DND-41 (cell line): ENCODE measurements at regions not wholly inside any gene's neighbourhood (a gene's known extent, or its start where the extent isn't known, plus 50 kb on each side); places are given as distances from the start of the nearest gene placed in this dataset.

Experiments used
- ATAC-seq: fragments of 200-7000 bp; cut with Tn5 transposase; 3 replicates; pipeline ENCODE4 v1.9.1; 2021; ENCODE audit warnings: low read depth; ENCODE audit not compliant: insufficient read depth
- DNase-seq: peaks from one replicate; pipeline ENCODE4 v3.0.0-alpha.2; 2020
- H2AFZ ChIP-seq: 2 replicates; pipeline ENCODE4 v1.6.0; 2012; ENCODE audit warnings: low read depth, low read length
- H3K27ac ChIP-seq: 2 replicates; pipeline ENCODE4 v1.5.1; 2012; ENCODE audit warnings: low read length, inconsistent platforms
- H3K27me3 ChIP-seq: fragments of 200-600 bp; sonication (generic); 2 replicates; pipeline ENCODE4 v1.6.0; 2012; ENCODE audit warnings: low read length, mild to moderate bottlenecking, inconsistent platforms; ENCODE audit not compliant: insufficient read depth, poor library complexity
- H3K36me3 ChIP-seq: 2 replicates; pipeline ENCODE4 v1.5.1; 2012; ENCODE audit warnings: low read length, inconsistent platforms; ENCODE audit not compliant: insufficient read depth
- H3K4me1 ChIP-seq: 2 replicates; pipeline ENCODE4 v1.5.1; 2012; ENCODE audit warnings: mild to moderate bottlenecking, low read length; ENCODE audit not compliant: insufficient read depth
- H3K4me2 ChIP-seq: 2 replicates; pipeline ENCODE4 v1.6.0; 2012; ENCODE audit warnings: mild to moderate bottlenecking, moderate library complexity, low read length, inconsistent platforms; ENCODE audit not compliant: insufficient read depth
- H3K4me3 ChIP-seq, 2 experiments: fragments of 200-600 bp in 1 of 2; shearing (Covaris generic) in 1 of 2; 2 replicates each; pipeline ENCODE4 v1.5.1; 2012 to 2016; ENCODE audit warnings: inconsistent platforms in 2 of 2, low read length in 2 of 2, mild to moderate bottlenecking in 2 of 2, low read depth in 1 of 2, moderate library complexity in 1 of 2
- H3K79me2 ChIP-seq: 2 replicates; pipeline ENCODE4 v1.6.0; 2012; ENCODE audit warnings: low read length, inconsistent platforms; ENCODE audit not compliant: insufficient read depth
- H3K9ac ChIP-seq: 2 replicates; pipeline ENCODE4 v1.6.0; 2012; ENCODE audit warnings: low read depth, mild to moderate bottlenecking, inconsistent platforms, low read length, moderate library complexity
- H3K9me3 ChIP-seq: 2 replicates; pipeline ENCODE4 v1.5.1; 2012; ENCODE audit warnings: low read length, moderate library complexity, mild to moderate bottlenecking, inconsistent platforms; ENCODE audit not compliant: insufficient read depth, severe bottlenecking
- H4K20me1 ChIP-seq: 2 replicates; pipeline ENCODE4 v1.6.0; 2012; ENCODE audit warnings: low read length; ENCODE audit not compliant: insufficient read depth
- EZH2 ChIP-seq: IDR thresholded peaks from 3 replicates; pipeline ENCODE4 v1.6.1; 2012; ENCODE audit warnings: borderline replicate concordance, low read depth, mild to moderate bottlenecking, moderate library complexity, low read length, inconsistent platforms; ENCODE audit not compliant: severe bottlenecking
- TF ChIP-seq, protein P1 (sequence below): IDR thresholded peaks from 2 replicates; pipeline ENCODE4 v1.5.1; 2012; ENCODE audit warnings: borderline replicate concordance, low read length, moderate library complexity, mild to moderate bottlenecking; ENCODE audit not compliant: poor library complexity, severe bottlenecking; ENCODE audit errors: extremely low read depth

DNA sequence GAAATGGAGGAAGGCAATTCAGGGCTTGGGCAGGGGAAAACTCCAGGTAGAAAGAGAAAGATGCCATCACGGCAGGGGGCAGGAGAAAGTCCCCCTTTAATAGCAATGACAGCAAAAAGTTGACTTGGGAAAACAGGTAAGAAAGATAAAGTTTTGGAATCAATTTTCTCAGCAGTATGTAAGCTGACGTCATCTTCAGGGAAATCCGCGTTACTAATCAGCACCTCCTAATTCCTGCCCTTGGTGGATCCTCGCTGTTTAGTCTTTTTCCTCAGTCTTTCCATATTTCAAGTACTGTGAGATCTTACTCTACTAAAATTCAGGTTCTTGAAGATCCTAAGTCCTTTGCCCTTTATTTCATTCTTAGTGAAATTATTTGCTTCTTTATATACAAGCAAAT lies 233.0 kb downstream of the MREG start:
- Histone ChIP-seq H3K79me2 (no peaks in the 10 kb centered on the region), H2AFZ (no peak overlapping the region), H3K27me3 (no peaks in the 10 kb centered on the region), H3K9me3 (no peaks in the 10 kb centered on the region), H3K9ac (no peak overlapping the region), H3K4me1 (no peaks in the 10 kb centered on the region), H3K4me2 (no peak overlapping the region), H4K20me1 (no peaks in the 10 kb centered on the region), H3K36me3 (no peaks in the 10 kb centered on the region), H3K27ac (no peak overlapping the region), H3K4me3 (no peak overlapping the region)
- DNase-seq (no peak), ATAC-seq (no peak)
- no peak for TF ChIP-seq EZH2
- TF ChIP-seq, protein P1, sequence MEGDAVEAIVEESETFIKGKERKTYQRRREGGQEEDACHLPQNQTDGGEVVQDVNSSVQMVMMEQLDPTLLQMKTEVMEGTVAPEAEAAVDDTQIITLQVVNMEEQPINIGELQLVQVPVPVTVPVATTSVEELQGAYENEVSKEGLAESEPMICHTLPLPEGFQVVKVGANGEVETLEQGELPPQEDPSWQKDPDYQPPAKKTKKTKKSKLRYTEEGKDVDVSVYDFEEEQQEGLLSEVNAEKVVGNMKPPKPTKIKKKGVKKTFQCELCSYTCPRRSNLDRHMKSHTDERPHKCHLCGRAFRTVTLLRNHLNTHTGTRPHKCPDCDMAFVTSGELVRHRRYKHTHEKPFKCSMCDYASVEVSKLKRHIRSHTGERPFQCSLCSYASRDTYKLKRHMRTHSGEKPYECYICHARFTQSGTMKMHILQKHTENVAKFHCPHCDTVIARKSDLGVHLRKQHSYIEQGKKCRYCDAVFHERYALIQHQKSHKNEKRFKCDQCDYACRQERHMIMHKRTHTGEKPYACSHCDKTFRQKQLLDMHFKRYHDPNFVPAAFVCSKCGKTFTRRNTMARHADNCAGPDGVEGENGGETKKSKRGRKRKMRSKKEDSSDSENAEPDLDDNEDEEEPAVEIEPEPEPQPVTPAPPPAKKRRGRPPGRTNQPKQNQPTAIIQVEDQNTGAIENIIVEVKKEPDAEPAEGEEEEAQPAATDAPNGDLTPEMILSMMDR = no peak

DNA sequence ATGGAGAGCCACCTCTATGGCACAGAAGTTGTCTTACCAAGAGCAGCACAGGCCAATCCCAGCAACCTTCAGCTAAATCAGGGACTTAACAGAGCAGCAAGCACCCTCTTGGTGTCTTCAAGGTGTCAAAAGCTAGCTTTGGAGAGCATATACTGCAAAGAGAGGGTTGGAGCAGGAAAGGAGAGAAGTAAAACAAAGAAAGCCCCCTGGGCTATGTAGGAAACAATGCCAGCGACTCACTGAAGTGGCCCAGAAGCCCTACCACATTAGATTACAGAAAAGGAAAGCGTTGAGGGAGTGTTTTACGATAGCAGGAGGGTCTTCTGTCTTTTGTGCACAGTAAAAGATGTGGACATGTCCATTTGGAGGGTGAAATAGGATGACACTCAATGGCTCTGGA lies 233.4 kb downstream of the MREG start:
- Histone ChIP-seq H3K4me3 (no peak overlapping the region), H3K9me3 (no peaks in the 10 kb centered on the region), H2AFZ (no peak overlapping the region), H3K36me3 (no peaks in the 10 kb centered on the region), H3K27ac (no peak overlapping the region), H3K79me2 (no peaks in the 10 kb centered on the region), H3K4me1 (no peaks in the 10 kb centered on the region), H4K20me1 (no peaks in the 10 kb centered on the region), H3K9ac (no peak overlapping the region), H3K4me2 (no peak overlapping the region), H3K27me3 (no peaks in the 10 kb centered on the region)
- no peak for ATAC-seq
- no peak for TF ChIP-seq EZH2
- TF ChIP-seq, protein P1 = no peak
- DNase-seq = no peak

DNA sequence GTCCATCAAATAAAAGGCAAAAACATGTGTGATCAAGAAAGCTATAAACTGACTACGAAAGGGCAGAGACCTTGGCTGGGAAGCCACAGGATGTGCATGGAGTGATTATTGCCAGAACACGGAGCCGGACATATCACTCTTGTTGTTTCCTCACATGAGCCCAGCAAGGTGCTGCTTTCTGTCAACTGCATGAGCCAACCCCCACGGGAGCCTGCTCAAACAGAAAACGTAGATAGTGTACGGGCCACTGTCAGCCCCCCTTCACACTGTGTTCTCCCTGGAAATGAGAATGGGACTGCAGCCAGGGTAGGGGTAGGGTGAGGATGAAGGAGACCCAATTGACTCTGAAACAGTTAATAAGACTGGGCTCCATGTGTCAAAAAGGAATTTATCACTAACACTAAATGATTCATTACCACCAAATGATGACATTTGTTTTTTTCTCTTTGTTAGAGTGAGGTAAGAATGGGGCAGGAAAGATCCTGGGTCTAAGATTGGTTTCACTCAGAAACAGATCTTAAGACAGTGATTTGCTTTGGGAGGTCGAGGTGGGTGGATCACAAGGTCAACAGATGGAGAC lies 235.8 kb downstream of the MREG start:
- ATAC-seq (no peak), DNase-seq (no peak)
- no peaks in the 10 kb centered on the region for H3K27me3 ChIP-seq
- H3K4me1 ChIP-seq = no peaks in the 10 kb centered on the region
- no peaks in the 10 kb centered on the region for H4K20me1 ChIP-seq
- no peak overlapping the region for H3K4me2 ChIP-seq
- H3K36me3 ChIP-seq = no peaks in the 10 kb centered on the region
- H3K9ac ChIP-seq = no peak overlapping the region
- TF ChIP-seq, protein P1 = no peak
- no peak for TF ChIP-seq EZH2
- no peak overlapping the region for H2AFZ ChIP-seq
- H3K27ac ChIP-seq = no peak overlapping the region
- H3K79me2 ChIP-seq = no peaks in the 10 kb centered on the region
- H3K4me3 ChIP-seq = no peak overlapping the region
- H3K9me3 ChIP-seq = no peaks in the 10 kb centered on the region

DNA sequence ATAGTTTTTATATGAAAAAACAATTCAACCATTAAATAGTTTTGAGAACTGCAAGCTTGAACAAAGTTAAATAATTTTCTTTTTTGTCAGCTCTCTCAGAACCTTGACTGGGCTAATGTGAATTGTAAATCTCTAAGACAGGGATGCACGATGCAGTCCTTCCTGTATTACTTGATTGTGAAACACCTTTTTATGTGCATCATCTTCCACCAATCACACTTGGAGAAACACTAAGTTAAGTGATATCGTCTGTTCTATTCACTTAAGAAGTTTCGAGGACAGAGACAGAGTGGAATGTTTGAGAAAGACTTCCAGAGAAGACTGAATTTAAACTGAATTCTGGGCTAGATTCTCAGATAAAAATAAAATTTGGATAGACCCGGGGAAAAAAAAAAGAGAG lies 238.2 kb downstream of the MREG start:
- ATAC-seq (no peak), DNase-seq (no peak)
- H3K36me3 ChIP-seq = no peaks in the 10 kb centered on the region

More for the DNA sequence above, 238.2 kb downstream of the MREG start:
- no peak overlapping the region for H3K4me3 ChIP-seq
- no peak for TF ChIP-seq EZH2
- TF ChIP-seq, protein P1 = no peak
- H3K79me2 ChIP-seq = no peaks in the 10 kb centered on the region
- H3K27ac ChIP-seq = no peak overlapping the region
- H4K20me1 ChIP-seq = no peaks in the 10 kb centered on the region
- no peaks in the 10 kb centered on the region for H3K4me1 ChIP-seq
- H3K9ac ChIP-seq = no peak overlapping the region
- H2AFZ ChIP-seq = no peak overlapping the region
- no peak overlapping the region for H3K4me2 ChIP-seq
- H3K27me3 ChIP-seq = no peaks in the 10 kb centered on the region
- H3K9me3 ChIP-seq = no peaks in the 10 kb centered on the region
